GM12878 (cell line): ENCODE measurements at regions not wholly inside any gene's neighbourhood (a gene's known extent, or its start where the extent isn't known, plus 50 kb on each side); places are given as distances from the start of the nearest gene placed in this dataset.

Source experiments
- ATAC-seq: fragments of 200-7000 bp; cut with Tn5 transposase; 3 replicates; pipeline ENCODE4 v1.9.1; 2020; ENCODE audit warnings: mild to moderate bottlenecking, moderate library complexity
- BruUV-seq: library from RNA; stranded (reverse); fragments of 400-500 nt; replicated peaks from 2 replicates; lab custom pipeline; 2021; lab: Mats Ljungman, UMichigan
- CTCF ChIA-PET: fragments of 300-600 bp; sonication (Branson Sonifier 250); formaldehyde crosslinking; extraction: SDS; loops from one replicate; lab custom pipeline; 2021; ENCODE audit warnings: inconsistent platforms; lab: Yijun Ruan, JAX
- POLR2A ChIA-PET: fragments of 350-600 bp; formaldehyde crosslinking; extraction: SDS; loops from one replicate; lab custom pipeline; 2021; ENCODE audit warnings: inconsistent platforms; lab: Charles Lee
- RAD21 ChIA-PET: fragments of 300-600 bp; sonication (Branson Sonifier 250); formaldehyde crosslinking; loops from one replicate; lab custom pipeline; 2023; ENCODE audit warnings: antibody characterized with exemption; ENCODE audit not compliant: unreplicated experiment; lab: Charles Lee
- SMC1A ChIA-PET: fragments of 300-600 bp; sonication (Branson Sonifier 250); formaldehyde crosslinking; loops from one replicate; lab custom pipeline; 2023; ENCODE audit not compliant: unreplicated experiment, uncharacterized antibody; lab: Charles Lee
- DNase-seq: peaks from one replicate; pipeline ENCODE4 v3.0.0-alpha.2; 2011; ENCODE audit warnings: low read depth, low spot score
- FAIRE-seq: peaks from 3 replicates; lab custom pipeline; 2011; peaks lifted over from hg19 to GRCh38; lab: Jason Lieb, UNC
- H2AFZ ChIP-seq: 2 replicates; pipeline ENCODE4 v1.6.0; 2011; ENCODE audit warnings: low read depth, low read length, control low read depth; ENCODE audit not compliant: control insufficient read depth
- H3K27ac ChIP-seq: 2 replicates; pipeline ENCODE4 v1.5.1; 2011; ENCODE audit warnings: control low read depth; ENCODE audit not compliant: control insufficient read depth, insufficient read depth
- H3K27me3 ChIP-seq, 2 experiments: replicated peaks in 1 of 2; 2 replicates each; pipeline versions ENCODE4 v1.6.0 to v1.6.1; 2011; ENCODE audit warnings: low read length in 1 of 2; ENCODE audit not compliant: control insufficient read depth in 2 of 2, insufficient read depth in 2 of 2
- H3K36me3 ChIP-seq, 2 experiments: 2 replicates each; pipeline ENCODE4 v1.5.1; 2011; ENCODE audit warnings: low read length in 1 of 2; ENCODE audit not compliant: control insufficient read depth in 2 of 2, insufficient read depth in 2 of 2
- H3K4me1 ChIP-seq: 2 replicates; pipeline ENCODE4 v1.6.1; 2011; ENCODE audit warnings: mild to moderate bottlenecking, low read length, moderate library complexity, mixed read lengths; ENCODE audit not compliant: control insufficient read depth, insufficient read depth
- H3K4me2 ChIP-seq: 2 replicates; pipeline ENCODE4 v1.6.0; 2011; ENCODE audit warnings: control low read depth; ENCODE audit not compliant: control insufficient read depth, insufficient read depth
- H3K4me3 ChIP-seq: fragments of 200-600 bp; sonication (generic); 2 replicates; pipeline ENCODE4 v1.5.1; 2016
- H3K79me2 ChIP-seq: 2 replicates; pipeline ENCODE4 v1.6.0; 2011; ENCODE audit warnings: low read length; ENCODE audit not compliant: control insufficient read depth, insufficient read depth
- H3K9ac ChIP-seq: 2 replicates; pipeline ENCODE4 v1.8.0; 2011; ENCODE audit warnings: low read length, control low read depth, mixed read lengths; ENCODE audit not compliant: control insufficient read depth, insufficient read depth
- H3K9me3 ChIP-seq: replicated peaks from 3 replicates; pipeline ENCODE4 v1.5.1; 2011; ENCODE audit warnings: mild to moderate bottlenecking, low read length; ENCODE audit not compliant: control insufficient read depth, insufficient read depth
- H4K20me1 ChIP-seq: 2 replicates; pipeline ENCODE4 v1.6.0; 2011; ENCODE audit not compliant: control insufficient read depth, insufficient read depth
- CEBPZ ChIP-seq: fragments of 150-350 bp; IDR thresholded peaks from 2 replicates; pipeline ENCODE4 v1.6.1; 2016; ENCODE audit warnings: low read depth, low read length
- CTCF ChIP-seq, 3 experiments: IDR thresholded peaks in 2 of 3; conservative IDR thresholded peaks in 1 of 3; 2 replicates each; pipeline ENCODE4 v1.5.1; 2011; ENCODE audit warnings: low read depth in 3 of 3, low read length in 3 of 3, mild to moderate bottlenecking in 3 of 3, control low read depth in 2 of 3, moderate library complexity in 2 of 3, inconsistent platforms in 1 of 3, mixed read lengths in 1 of 3; ENCODE audit not compliant: control insufficient read depth in 2 of 3, insufficient read depth in 1 of 3; ENCODE audit errors: extremely low read depth in 1 of 3
- E2F4 ChIP-seq: IDR thresholded peaks from 2 replicates; pipeline ENCODE4 v1.6.1; 2012; ENCODE audit warnings: low read depth, low read length, improper control_type of control experiment
- FOXK2 ChIP-seq: fragments of 450-650 bp; IDR thresholded peaks from 2 replicates; pipeline ENCODE4 v1.6.1; 2017; ENCODE audit warnings: mild to moderate bottlenecking, moderate library complexity
- GABPA ChIP-seq: IDR thresholded peaks from 2 replicates; pipeline ENCODE4 v1.6.1; 2014; ENCODE audit warnings: antibody characterized with exemption, low read depth, mild to moderate bottlenecking, inconsistent platforms
- IKZF1 ChIP-seq: fragments of 450-650 bp; conservative IDR thresholded peaks from 2 replicates; pipeline ENCODE4 v1.6.1; 2017; ENCODE audit warnings: antibody characterized with exemption, mild to moderate bottlenecking
- MXI1 ChIP-seq: fragments of 150-350 bp; IDR thresholded peaks from 2 replicates; pipeline ENCODE4 v1.6.1; 2011; ENCODE audit warnings: low read depth, mild to moderate bottlenecking, inconsistent platforms, low read length, improper control_type of control experiment
- NR2C1 ChIP-seq: fragments of 450-650 bp; IDR thresholded peaks from 2 replicates; pipeline ENCODE4 v1.6.1; 2017; ENCODE audit warnings: antibody characterized with exemption, mild to moderate bottlenecking, moderate library complexity
- POLR2A ChIP-seq: IDR thresholded peaks from 2 replicates; pipeline ENCODE4 v1.6.1; 2011; ENCODE audit warnings: low read depth, mild to moderate bottlenecking, low read length
- SMARCA5 ChIP-seq: fragments of 450-650 bp; IDR thresholded peaks from 2 replicates; pipeline ENCODE4 v1.6.1; 2017; ENCODE audit warnings: mild to moderate bottlenecking
- STAT1 ChIP-seq: fragments of 450-650 bp; conservative IDR thresholded peaks from 2 replicates; pipeline ENCODE4 v1.6.1; 2014; ENCODE audit warnings: antibody characterized with exemption, mild to moderate bottlenecking
- SUPT20H ChIP-seq: IDR thresholded peaks from 2 replicates; pipeline ENCODE4 v1.6.1; 2011; ENCODE audit warnings: low read depth, mild to moderate bottlenecking, low read length, moderate library complexity, borderline replicate concordance; ENCODE audit not compliant: control insufficient read depth
- ZNF207 ChIP-seq: fragments of 450-650 bp; IDR thresholded peaks from 2 replicates; pipeline ENCODE4 v1.6.1; 2014; ENCODE audit warnings: antibody characterized with exemption, mild to moderate bottlenecking, borderline replicate concordance
- ZNF24 ChIP-seq: fragments of 450-650 bp; IDR thresholded peaks from 2 replicates; pipeline ENCODE4 v1.6.1; 2017; ENCODE audit warnings: antibody characterized with exemption, mild to moderate bottlenecking
- ZNF622 ChIP-seq: fragments of 450-650 bp; IDR thresholded peaks from 2 replicates; pipeline ENCODE4 v1.6.1; 2017; ENCODE audit warnings: mild to moderate bottlenecking, inconsistent platforms
- ZZZ3 ChIP-seq: IDR thresholded peaks from 2 replicates; pipeline ENCODE4 v1.6.1; 2011; ENCODE audit warnings: low read depth; ENCODE audit not compliant: control insufficient read depth, insufficient read length
- WGBS: methylation state at CpG from one replicate; pipeline ENCODE4 v1.1.6; 2016; ENCODE audit warnings: low lambda C conversion rate; ENCODE audit not compliant: insufficient replicate concordance, insufficient coverage; ENCODE audit errors: missing lambda C conversion rate; 5-methylcytosine and 5-hydroxymethylcytosine counted together
- in situ Hi-C: fragments of 300-500 bp; cut with MboI; formaldehyde crosslinking; loops from 9 replicates; pipeline ENCODE4 v1.14.3; 2018; ENCODE audit warnings: mixed read lengths
- intact Hi-C: fragments of 100-400 bp; cut with micrococcal nuclease; formaldehyde crosslinking; loops from one replicate; pipeline ENCODE4 v1.14.2; 2022; ENCODE audit not compliant: unreplicated experiment

GRCh38 chr2:211225784-211226183 lies 669.4 kb downstream of the CPS1 start:
- FAIRE-seq = no peak

More at GRCh38 chr2:211225784-211226183, 669.4 kb downstream of the CPS1 start:
- POLR2A ChIA-PET = no interaction called here
- no peak for TF ChIP-seq GABPA
- TF ChIP-seq STAT1 = no peak
- no peak for TF ChIP-seq ZNF24
- TF ChIP-seq SMARCA5 = no peak
- TF ChIP-seq SUPT20H = no peak
- no peak for TF ChIP-seq E2F4
- no peak for TF ChIP-seq IKZF1
- no peak for TF ChIP-seq MXI1
- no peak for TF ChIP-seq ZNF622
- TF ChIP-seq NR2C1 = no peak
- no peak for TF ChIP-seq ZZZ3
- no peak for TF ChIP-seq POLR2A
- TF ChIP-seq CEBPZ = no peak
- no peak for TF ChIP-seq CTCF (IDR thresholded peaks at IDR 0.05 in 2 of 3, conservative IDR thresholded peaks at IDR 0.05 in 1 of 3; ENCODE audit: control insufficient read depth in 2 of 3, extremely low read depth in 1 of 3, insufficient read depth in 1 of 3, low read depth in 3 of 3, low read length in 3 of 3)
- TF ChIP-seq ZNF207 = no peak
- TF ChIP-seq FOXK2 = no peak
- TF ChIP-seq, all 136 proteins: peak for 0
- ChIA-PET CTCF (no interaction called here), RAD21 (no interaction called here), SMC1A (no interaction called here)
- Histone ChIP-seq H2AFZ (no peak overlapping the region), H3K36me3 (no peaks in the 10 kb centered on the region), H3K27me3 (no peaks in the 10 kb centered on the region), H3K79me2 (no peaks in the 10 kb centered on the region), H3K27ac (no peak overlapping the region), H3K4me2 (no peak overlapping the region), H3K4me1 (no peaks in the 10 kb centered on the region), H3K4me3 (no peak overlapping the region), H4K20me1 (no peaks in the 10 kb centered on the region), H3K9me3 (no peaks in the 10 kb centered on the region), H3K9ac (no peak overlapping the region)
- BruUV-seq = no TSS peak
- WGBS = 32% methylated on average over 4 of the region's 4 CpGs
- in situ Hi-C loops = no loop called here
- DNase-seq (no peak), ATAC-seq (no peak)
- intact Hi-C loops = no loop called here
